ENCODE measurements at regions not wholly inside any gene's neighbourhood (a gene's known extent, or its start where the extent isn't known, plus 50 kb on each side); places are given as distances from the start of the nearest gene placed in this dataset.

GRCh38 chr6:170028629-170029345, 262.1 kb downstream of the DLL1 start (continued):
- TF ChIP-seq CTBP2 (IDR thresholded peaks at IDR 0.05; ENCODE audit: borderline replicate concordance, insufficient read depth, insufficient read length, low read length) (no peak), BCL11A (IDR thresholded peaks at IDR 0.05; ENCODE audit: low read depth in 2 of 2, low read length in 2 of 2) (no peak), RAD21 (IDR thresholded peaks at IDR 0.05 in 1 of 2, conservative IDR thresholded peaks at IDR 0.05 in 1 of 2; ENCODE audit: low read depth in 2 of 2, low read length in 2 of 2) (no peak), TBP (IDR thresholded peaks at IDR 0.05; ENCODE audit: low read depth, low read length) (no peak), SAP30 (IDR thresholded peaks at IDR 0.05; ENCODE audit: insufficient read depth, insufficient replicate concordance, low read length) (no peak), CHD2 (IDR thresholded peaks at IDR 0.05; ENCODE audit: low read length) (no peak), FOSL1 (IDR thresholded peaks at IDR 0.05; ENCODE audit: insufficient read depth, low read depth, low read length) (no peak)

All from H1 (cell line).